Epithelial cell of proximal tubule (primary cell): ENCODE measurements at regions not wholly inside any gene's neighbourhood (a gene's known extent, or its start where the extent isn't known, plus 50 kb on each side); places are given as distances from the start of the nearest gene placed in this dataset.

Experiments used
- DNase-seq: peaks from one replicate; pipeline ENCODE4 v3.0.0-alpha.2; 2011; ENCODE audit warnings: low read depth
- H3K4me3 ChIP-seq: 2 replicates; pipeline ENCODE4 v1.5.1; 2011; ENCODE audit warnings: low read depth, mild to moderate bottlenecking, low read length
- CTCF ChIP-seq: conservative IDR thresholded peaks from 2 replicates; pipeline ENCODE4 v1.5.1; 2012; ENCODE audit warnings: low read depth, mild to moderate bottlenecking, low read length

GRCh38 chr4:53659112-53659511 is 67.8 kb upstream of the LNX1 start:
- DNase-seq, result no peak
- no peak for TF ChIP-seq CTCF
- no peak overlapping the region for H3K4me3 ChIP-seq

GRCh38 chr4:53658029-53658428 is 66.7 kb upstream of the LNX1 start:
- no peak overlapping the region for H3K4me3 ChIP-seq
- no peak for DNase-seq
- no peak for TF ChIP-seq CTCF

GRCh38 chr4:53656421-53656981 is 65.2 kb upstream of the LNX1 start:
- H3K4me3 ChIP-seq, result no peak overlapping the region
- DNase-seq, result no peak
- peak; percentile 47 for TF ChIP-seq CTCF

GRCh38 chr4:53654300-53654758 is 63.0 kb upstream of the LNX1 start:
- DNase-seq, result no peak
- TF ChIP-seq CTCF, result no peak
- H3K4me3 ChIP-seq, result no peak overlapping the region

- no peak overlapping the region for H3K4me3 ChIP-seq
- peak; percentile 60 for DNase-seq
- peak; percentile 30 for TF ChIP-seq CTCF
These were observed 62.3 kb upstream of the LNX1 start for GRCh38 chr4:53653484-53654053.

- no peak for DNase-seq
- no peak overlapping the region for H3K4me3 ChIP-seq
These were observed 60.0 kb upstream of the LNX1 start for GRCh38 chr4:53651156-53651735.

More at GRCh38 chr4:53651156-53651735, 60.0 kb upstream of the LNX1 start:
- TF ChIP-seq CTCF, result no peak
